Right lobe of liver (tissue), 6 donors: ENCODE measurements at regions not wholly inside any gene's neighbourhood (a gene's known extent, or its start where the extent isn't known, plus 50 kb on each side); places are given as distances from the start of the nearest gene placed in this dataset.

Source experiments
- ATAC-seq, 4 donors: fragments of 200-7000 bp; cut with Tn5 transposase; one replicate each; pipeline ENCODE4 v1.9.1; 2020; ENCODE audit warnings: mild to moderate bottlenecking in 4 of 4, moderate library complexity in 4 of 4
- DNase-seq, 3 donors: peaks; one replicate each; pipeline ENCODE4 v3.0.0-alpha.2; 2020
- H3K27ac ChIP-seq, 3 donors: fragments of 200-600 bp; one replicate each; pipeline ENCODE4 v1.8.0; 2022
- H3K27me3 ChIP-seq, 2 donors: fragments of 200-600 bp; one replicate each; pipeline ENCODE4 v1.8.0; 2022
- H3K36me3 ChIP-seq, 4 donors: fragments of 200-600 bp; sonication (generic) in 1 of 4; one replicate each; pipeline versions ENCODE4 v1.5.1 to v1.8.0; 2017 to 2022; ENCODE audit warnings: control low read depth in 1 of 4
- H3K4me1 ChIP-seq, 4 donors: fragments of 200-600 bp; sonication (generic) in 1 of 4; one replicate each; pipeline versions ENCODE4 v1.5.1 to v1.8.0; 2017 to 2022; ENCODE audit warnings: control low read depth in 1 of 4
- H3K4me3 ChIP-seq, 3 donors: fragments of 200-600 bp; one replicate each; pipeline ENCODE4 v1.8.0; 2022
- H3K9me3 ChIP-seq, 4 donors: fragments of 200-600 bp; sonication (generic) in 1 of 4; one replicate each; pipeline versions ENCODE4 v1.5.1 to v1.8.0; 2017 to 2022; ENCODE audit warnings: control low read depth in 1 of 4
- POLR2A ChIP-seq: fragments of 450-650 bp; IDR thresholded peaks from one replicate; pipeline ENCODE4 v1.6.1; 2017; ENCODE audit warnings: antibody characterized with exemption, mild to moderate bottlenecking
- WGBS: methylation state at CpG from one replicate; pipeline ENCODE4 v1.1.6; 2018; ENCODE audit warnings: low coverage, low lambda C conversion rate; ENCODE audit not compliant: insufficient coverage; ENCODE audit errors: missing lambda C conversion rate; 5-methylcytosine and 5-hydroxymethylcytosine counted together
- intact Hi-C, 2 donors: fragments of 100-400 bp; cut with DNase I; formaldehyde crosslinking; loops; one replicate each; pipeline versions ENCODE4 v1.11.2 to v1.14.1; 2022
- TF ChIP-seq, protein P1 (sequence below), 4 donors: fragments of 200-600 bp in 3 of 4; fragments of 450-650 bp in 1 of 4; IDR thresholded peaks; one replicate each; pipeline versions ENCODE4 v1.5.1 to v1.8.0; 2016 to 2022; ENCODE audit warnings: antibody characterized with exemption in 4 of 4, mild to moderate bottlenecking in 2 of 4
- donor health status: DM: no; HTN: yes; CAD: no.
- donor health status: DM: no; HTN: no; CAD: no.
- donor health status: DM: no; HTN: no; CAD: no.
- donor health status: DM: no; HTN: yes; CAD: no.
- donor health status: DM: no; HTN: yes; CAD: no.

DNA sequence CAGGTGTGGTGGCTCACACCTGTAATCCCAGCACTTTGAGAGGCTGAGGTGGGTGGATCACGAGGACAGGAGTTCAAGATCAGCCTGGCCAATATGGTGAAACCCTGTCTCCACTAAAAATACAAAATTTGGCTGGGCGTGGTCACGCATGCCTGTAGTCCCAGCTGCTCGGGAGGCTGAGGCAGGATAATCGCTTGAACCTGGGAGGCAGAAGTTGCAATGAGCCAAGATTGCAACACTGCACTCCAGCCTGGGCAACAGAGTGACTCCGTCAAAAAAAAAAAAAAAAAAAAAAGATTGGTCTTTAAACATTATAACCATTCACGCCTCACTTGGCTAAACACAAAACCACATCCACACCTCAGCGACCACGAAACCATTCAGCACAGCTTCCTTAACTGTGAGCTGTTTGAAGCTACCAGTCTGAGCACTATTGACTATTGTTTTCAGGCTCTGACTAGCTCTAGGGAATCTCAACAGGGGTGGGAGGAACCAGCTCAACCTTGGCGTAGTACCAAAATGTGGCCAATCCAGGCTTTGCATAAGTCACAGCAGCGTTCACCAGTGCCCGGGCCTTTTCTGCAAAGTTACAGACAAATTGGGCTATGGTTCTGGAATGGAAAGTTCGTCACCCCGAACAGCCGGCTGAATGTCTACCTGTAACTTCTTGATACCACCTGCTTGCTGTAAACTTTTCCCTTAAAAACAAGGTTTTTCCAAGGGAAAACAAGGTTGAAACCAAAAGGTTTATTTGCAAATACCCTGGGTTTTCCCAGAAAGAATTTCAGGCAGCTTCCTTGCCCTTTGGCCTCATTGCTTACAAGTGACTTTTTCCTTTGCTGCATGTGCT, 73.6 kb upstream of the DHX15 start:
- H3K4me3 ChIP-seq: no peak overlapping the region
- peak overlapping the region in 1 of 3 donors; percentile 37 for H3K27ac ChIP-seq
- TF ChIP-seq, protein P1, sequence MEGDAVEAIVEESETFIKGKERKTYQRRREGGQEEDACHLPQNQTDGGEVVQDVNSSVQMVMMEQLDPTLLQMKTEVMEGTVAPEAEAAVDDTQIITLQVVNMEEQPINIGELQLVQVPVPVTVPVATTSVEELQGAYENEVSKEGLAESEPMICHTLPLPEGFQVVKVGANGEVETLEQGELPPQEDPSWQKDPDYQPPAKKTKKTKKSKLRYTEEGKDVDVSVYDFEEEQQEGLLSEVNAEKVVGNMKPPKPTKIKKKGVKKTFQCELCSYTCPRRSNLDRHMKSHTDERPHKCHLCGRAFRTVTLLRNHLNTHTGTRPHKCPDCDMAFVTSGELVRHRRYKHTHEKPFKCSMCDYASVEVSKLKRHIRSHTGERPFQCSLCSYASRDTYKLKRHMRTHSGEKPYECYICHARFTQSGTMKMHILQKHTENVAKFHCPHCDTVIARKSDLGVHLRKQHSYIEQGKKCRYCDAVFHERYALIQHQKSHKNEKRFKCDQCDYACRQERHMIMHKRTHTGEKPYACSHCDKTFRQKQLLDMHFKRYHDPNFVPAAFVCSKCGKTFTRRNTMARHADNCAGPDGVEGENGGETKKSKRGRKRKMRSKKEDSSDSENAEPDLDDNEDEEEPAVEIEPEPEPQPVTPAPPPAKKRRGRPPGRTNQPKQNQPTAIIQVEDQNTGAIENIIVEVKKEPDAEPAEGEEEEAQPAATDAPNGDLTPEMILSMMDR (IDR thresholded peaks at IDR 0.05): no peak
- TF ChIP-seq POLR2A: no peak
- no peaks in the 10 kb centered on the region for H3K9me3 ChIP-seq
- no peaks in the 10 kb centered on the region for H3K27me3 ChIP-seq
- WGBS: 31% methylated on average over 9 of the region's 15 CpGs
- ATAC-seq (peak; percentile 90 to 97 (median 95)), DNase-seq (peak; percentile 48 to 79 (median 61))
- H3K4me1 ChIP-seq: peaks cover 0 to 6% (median 0%) of the 10 kb centered on the region in 4 donors
- intact Hi-C loops: no loop called here
- no peaks in the 10 kb centered on the region for H3K36me3 ChIP-seq

DNA sequence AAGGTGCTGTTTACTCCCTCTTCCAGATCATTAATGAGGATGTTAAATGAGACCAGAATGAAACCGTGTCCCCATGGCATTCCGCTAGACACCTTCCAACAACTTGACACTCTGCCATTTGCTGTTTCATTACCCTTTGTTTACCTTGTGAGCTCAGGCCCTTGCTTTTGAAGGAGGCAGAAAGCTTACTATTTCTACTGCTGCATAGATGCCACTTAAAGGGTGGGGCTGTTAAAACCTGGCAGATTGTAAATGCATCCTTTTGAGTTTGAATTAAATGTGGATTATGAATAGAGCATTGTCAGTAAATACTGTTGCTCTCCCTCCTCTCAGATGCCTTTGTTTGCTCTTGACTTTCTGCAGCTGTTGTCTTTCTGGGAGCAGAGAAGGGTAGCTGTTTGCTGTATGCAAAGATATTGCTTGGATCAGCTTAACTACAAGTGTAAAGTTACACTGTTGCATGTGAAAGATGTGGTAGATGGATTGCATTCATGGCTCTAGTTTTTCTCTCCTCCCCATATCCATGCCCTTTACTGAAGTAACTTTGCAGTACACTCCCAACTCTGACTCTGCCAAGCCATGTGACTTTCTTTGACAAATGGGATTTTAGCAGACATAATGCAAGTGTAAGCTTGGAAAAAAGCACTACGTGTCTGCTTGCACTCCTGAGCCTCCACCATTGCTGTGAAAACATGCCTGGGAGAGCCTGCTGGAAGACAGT, 75.0 kb upstream of the DHX15 start:
- no peaks in the 10 kb centered on the region for H3K9me3 ChIP-seq
- TF ChIP-seq, protein P1 (IDR thresholded peaks at IDR 0.05): no peak
- TF ChIP-seq POLR2A: no peak
- intact Hi-C loops: no loop called here
- no peak overlapping the region for H3K27ac ChIP-seq
- no peak overlapping the region for H3K4me3 ChIP-seq
- no peaks in the 10 kb centered on the region for H3K36me3 ChIP-seq
- peak in 1 of 4 donors; percentile 35 for ATAC-seq
- WGBS: 49% methylated on average over 3 of the region's 3 CpGs
- H3K4me1 ChIP-seq: peaks cover 0 to 6% (median 0%) of the 10 kb centered on the region in 4 donors
- no peak for DNase-seq
- H3K27me3 ChIP-seq: no peaks in the 10 kb centered on the region

DNA sequence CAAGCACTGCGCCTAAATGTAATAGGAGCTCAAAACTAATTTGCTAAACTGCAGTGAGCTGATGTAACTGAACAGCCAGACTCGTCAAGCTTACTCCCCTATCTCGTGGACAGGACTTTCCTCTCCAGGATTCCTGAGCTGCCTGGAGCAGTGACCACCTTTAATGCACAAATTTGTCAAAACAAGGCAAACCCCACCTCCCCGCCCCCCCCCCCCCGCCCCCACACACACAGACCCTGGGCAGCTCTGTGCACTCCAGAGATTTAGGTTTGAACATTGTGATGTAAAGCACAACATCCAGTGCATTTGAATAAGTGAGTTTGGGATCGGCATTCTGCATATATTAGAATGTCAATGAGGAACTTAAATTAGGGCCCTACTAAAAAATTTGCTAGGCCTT, 77.7 kb upstream of the DHX15 start:
- Histone ChIP-seq H3K4me3 (no peak overlapping the region), H3K27ac (no peak overlapping the region), H3K27me3 (no peaks in the 10 kb centered on the region), H3K36me3 (no peaks in the 10 kb centered on the region), H3K4me1 (peaks cover 0 to 6% (median 0%) of the 10 kb centered on the region in 4 donors), H3K9me3 (no peaks in the 10 kb centered on the region)
- TF ChIP-seq, protein P1 (IDR thresholded peaks at IDR 0.05): no peak
- TF ChIP-seq POLR2A: no peak
- DNase-seq (no peak), ATAC-seq (no peak)
- 65% methylated on average over 4 of the region's 6 CpGs for WGBS
- intact Hi-C loops: no loop called here

DNA sequence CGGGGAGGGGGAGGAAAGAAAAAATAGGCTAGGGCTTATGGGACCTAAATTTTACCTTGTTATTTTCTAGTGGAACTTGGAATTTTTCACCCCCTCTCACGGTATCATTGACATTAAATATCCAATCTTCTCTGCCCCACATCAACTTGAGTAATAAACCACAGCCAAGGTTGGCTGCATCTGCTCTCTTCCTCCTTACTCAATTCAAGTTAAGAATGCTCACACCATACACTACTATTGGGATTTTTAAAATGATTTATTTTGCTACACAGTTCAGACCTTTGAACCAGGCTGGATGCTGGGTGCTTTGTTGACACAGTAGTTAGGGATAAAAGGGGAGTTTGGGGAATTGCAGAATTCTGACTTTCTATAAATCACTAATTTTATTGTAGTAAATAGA, 78.2 kb upstream of the DHX15 start:
- intact Hi-C loops: no loop called here
- no peak for DNase-seq
- WGBS: 44% methylated on average over 2 of the region's 2 CpGs

More for the DNA sequence above, 78.2 kb upstream of the DHX15 start:
- TF ChIP-seq, protein P1 (IDR thresholded peaks at IDR 0.05): no peak
- TF ChIP-seq POLR2A: no peak
- peaks cover 0 to 6% (median 0%) of the 10 kb centered on the region in 4 donors for H3K4me1 ChIP-seq
- H3K4me3 ChIP-seq: no peak overlapping the region
- no peaks in the 10 kb centered on the region for H3K9me3 ChIP-seq
- no peak for ATAC-seq
- H3K36me3 ChIP-seq: no peaks in the 10 kb centered on the region
- no peak overlapping the region for H3K27ac ChIP-seq
- H3K27me3 ChIP-seq: no peaks in the 10 kb centered on the region
